Astrocyte of the cerebellum (primary cell): ENCODE measurements at regions not wholly inside any gene's neighbourhood (a gene's known extent, or its start where the extent isn't known, plus 50 kb on each side); places are given as distances from the start of the nearest gene placed in this dataset.

ENCODE experiments used
- DNase-seq: peaks from one replicate; pipeline ENCODE4 v3.0.0-alpha.2; 2011; ENCODE audit warnings: low read depth
- H3K4me3 ChIP-seq: 2 replicates; pipeline ENCODE4 v1.5.1; 2011; ENCODE audit warnings: mild to moderate bottlenecking, low read depth, low read length, moderate library complexity
- in situ Hi-C: cut with HindIII; loops from 2 replicates; pipeline ENCODE4 v1.10.0; 2017; ENCODE audit warnings: low sequenced_read_pairs
- TF ChIP-seq, protein P1 (sequence below): IDR thresholded peaks from 2 replicates; pipeline ENCODE4 v1.5.1; 2012; ENCODE audit warnings: low read length, low read depth, moderate library complexity, mild to moderate bottlenecking; ENCODE audit errors: missing control alignments

GRCh38 chr5:145681216-145681615 is 153.9 kb downstream of the PRELID2 start:
- TF ChIP-seq, protein P1, sequence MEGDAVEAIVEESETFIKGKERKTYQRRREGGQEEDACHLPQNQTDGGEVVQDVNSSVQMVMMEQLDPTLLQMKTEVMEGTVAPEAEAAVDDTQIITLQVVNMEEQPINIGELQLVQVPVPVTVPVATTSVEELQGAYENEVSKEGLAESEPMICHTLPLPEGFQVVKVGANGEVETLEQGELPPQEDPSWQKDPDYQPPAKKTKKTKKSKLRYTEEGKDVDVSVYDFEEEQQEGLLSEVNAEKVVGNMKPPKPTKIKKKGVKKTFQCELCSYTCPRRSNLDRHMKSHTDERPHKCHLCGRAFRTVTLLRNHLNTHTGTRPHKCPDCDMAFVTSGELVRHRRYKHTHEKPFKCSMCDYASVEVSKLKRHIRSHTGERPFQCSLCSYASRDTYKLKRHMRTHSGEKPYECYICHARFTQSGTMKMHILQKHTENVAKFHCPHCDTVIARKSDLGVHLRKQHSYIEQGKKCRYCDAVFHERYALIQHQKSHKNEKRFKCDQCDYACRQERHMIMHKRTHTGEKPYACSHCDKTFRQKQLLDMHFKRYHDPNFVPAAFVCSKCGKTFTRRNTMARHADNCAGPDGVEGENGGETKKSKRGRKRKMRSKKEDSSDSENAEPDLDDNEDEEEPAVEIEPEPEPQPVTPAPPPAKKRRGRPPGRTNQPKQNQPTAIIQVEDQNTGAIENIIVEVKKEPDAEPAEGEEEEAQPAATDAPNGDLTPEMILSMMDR: no peak
- in situ Hi-C loops: loop anchor here (25.0 kb wide), 1 partner anchor 381 kb away; no protein-coding TSS in a partner anchor
- H3K4me3 ChIP-seq: no peak overlapping the region
- no peak for DNase-seq

GRCh38 chr5:145680767-145681166 is 154.4 kb downstream of the PRELID2 start:
- H3K4me3 ChIP-seq: no peak overlapping the region
- DNase-seq: no peak
- TF ChIP-seq, protein P1: no peak
- in situ Hi-C loops: loop anchor here (25.0 kb wide), 1 partner anchor 382 kb away; no protein-coding TSS in a partner anchor

GRCh38 chr5:145680169-145680568 is 155.0 kb downstream of the PRELID2 start:
- in situ Hi-C loops: loop anchor here (25.0 kb wide), 1 partner anchor 382 kb away; no protein-coding TSS in a partner anchor
- TF ChIP-seq, protein P1: no peak
- H3K4me3 ChIP-seq: no peak overlapping the region
- DNase-seq: no peak

DNA sequence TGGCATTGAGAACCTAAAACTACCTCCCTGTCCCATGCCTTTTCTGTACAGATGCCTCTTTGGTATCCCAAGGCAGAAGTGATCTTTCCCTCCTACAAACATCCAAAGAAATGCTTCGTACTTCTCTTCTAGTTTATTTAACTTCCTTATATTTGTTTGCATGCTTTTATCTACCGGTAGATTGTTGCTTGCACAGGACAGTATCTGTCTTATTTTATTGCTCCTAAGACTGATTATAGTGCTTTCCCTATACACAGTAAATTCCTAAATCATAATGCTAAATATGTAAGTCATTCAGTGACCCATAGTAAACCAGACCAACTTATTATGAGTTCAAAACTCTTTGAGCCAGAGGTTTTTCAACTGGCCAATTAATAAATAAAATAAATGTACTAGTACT is 156.9 kb downstream of the PRELID2 start:
- H3K4me3 ChIP-seq: no peak overlapping the region
- DNase-seq: no peak
- in situ Hi-C loops: loop anchor here (25.0 kb wide), 1 partner anchor 384 kb away; no protein-coding TSS in a partner anchor
- TF ChIP-seq, protein P1: no peak

GRCh38 chr5:145673786-145674185 is 161.4 kb downstream of the PRELID2 start:
- H3K4me3 ChIP-seq: no peak overlapping the region
- TF ChIP-seq, protein P1: no peak
- no peak for DNase-seq
- in situ Hi-C loops: no loop called here

GRCh38 chr5:145668714-145669113 is 166.4 kb downstream of the PRELID2 start:
- TF ChIP-seq, protein P1: no peak
- in situ Hi-C loops: no loop called here
- no peak for DNase-seq
- no peak overlapping the region for H3K4me3 ChIP-seq

- DNase-seq: no peak
- H3K4me3 ChIP-seq: no peak overlapping the region
- TF ChIP-seq, protein P1: no peak
- in situ Hi-C loops: no loop called here
Observed at GRCh38 chr5:145667742-145668141, 167.4 kb downstream of the PRELID2 start.
